ENCODE measurements at regions not wholly inside any gene's neighbourhood (a gene's known extent, or its start where the extent isn't known, plus 50 kb on each side); places are given as distances from the start of the nearest gene placed in this dataset.
"Not testable (repeated sequence)": the region's sequence is repeated elsewhere in the genome, so short reads cannot be mapped to it uniquely, and the experiment has no call there.

- no peak for DNase-seq (ENCODE audit: low read depth)
Measured at GRCh38 chr15:92705764-92706163, 50.2 kb upstream of the FAM174B start.

GRCh38 chr15:92706201-92706600, 50.6 kb upstream of the FAM174B start:
- DNase-seq (ENCODE audit: low read depth) = no peak

- DNase-seq (ENCODE audit: low read depth) = no peak
Measured at GRCh38 chr15:92707880-92708551, 52.4 kb upstream of the FAM174B start.

DNA sequence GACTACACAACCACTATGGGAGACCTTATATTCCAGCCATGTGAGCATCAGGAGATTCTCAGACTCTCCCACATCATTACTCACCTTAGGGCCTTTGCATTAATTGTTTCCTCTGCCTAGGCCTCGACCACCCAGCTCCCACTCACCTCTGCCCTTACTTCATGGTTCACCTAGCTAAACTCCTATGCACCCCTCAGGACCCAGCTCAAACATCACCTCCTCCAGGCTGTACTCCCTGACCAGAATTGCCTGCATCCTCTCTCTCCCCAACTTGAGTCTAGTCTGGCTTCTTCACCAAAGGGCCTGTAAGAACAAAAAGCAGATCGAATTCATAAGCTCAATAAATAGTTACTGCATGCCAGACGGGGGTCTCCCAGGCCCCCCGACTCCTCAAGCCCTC, 53.1 kb upstream of the FAM174B start:
- DNase-seq (ENCODE audit: low read depth) = no peak

GRCh38 chr15:92709110-92709790, 53.7 kb upstream of the FAM174B start:
- no peak for DNase-seq (ENCODE audit: low read depth)

GRCh38 chr15:92711457-92711831, 55.9 kb upstream of the FAM174B start:
- DNase-seq (ENCODE audit: low read depth) = no peak

GRCh38 chr15:92714077-92714476, 58.5 kb upstream of the FAM174B start:
- peak; percentile 26 for DNase-seq (ENCODE audit: low read depth)

- peak; percentile 60 for DNase-seq (ENCODE audit: low read depth)
Measured at GRCh38 chr15:92714477-92715401, 59.2 kb upstream of the FAM174B start.

DNA sequence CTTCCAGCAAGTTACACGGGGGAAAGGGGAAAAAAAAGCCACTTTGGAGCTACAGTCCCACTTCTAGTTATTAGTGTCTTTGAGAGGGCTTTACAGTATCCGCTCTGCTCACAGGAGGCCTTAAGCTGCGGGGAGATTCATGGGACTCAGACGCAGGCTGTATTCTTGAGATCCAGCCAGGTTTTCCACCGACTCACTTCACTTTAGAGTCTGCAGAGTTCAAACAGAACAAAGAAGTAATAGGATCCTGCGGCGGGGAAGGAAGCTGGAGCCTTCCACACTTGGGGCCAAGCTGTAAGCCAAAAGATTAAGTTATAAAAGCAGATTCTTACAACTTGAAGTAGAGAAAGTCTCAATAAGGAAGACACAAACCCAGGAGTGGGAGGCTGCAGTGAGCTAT, 60.2 kb upstream of the FAM174B start:
- DNase-seq (ENCODE audit: low read depth) = no peak

GRCh38 chr15:92719021-92719420, 63.4 kb upstream of the FAM174B start:
- no peak for DNase-seq (ENCODE audit: low read depth)

GRCh38 chr15:92724144-92724543, 68.6 kb upstream of the FAM174B start:
- no peak for DNase-seq (ENCODE audit: low read depth)

DNA sequence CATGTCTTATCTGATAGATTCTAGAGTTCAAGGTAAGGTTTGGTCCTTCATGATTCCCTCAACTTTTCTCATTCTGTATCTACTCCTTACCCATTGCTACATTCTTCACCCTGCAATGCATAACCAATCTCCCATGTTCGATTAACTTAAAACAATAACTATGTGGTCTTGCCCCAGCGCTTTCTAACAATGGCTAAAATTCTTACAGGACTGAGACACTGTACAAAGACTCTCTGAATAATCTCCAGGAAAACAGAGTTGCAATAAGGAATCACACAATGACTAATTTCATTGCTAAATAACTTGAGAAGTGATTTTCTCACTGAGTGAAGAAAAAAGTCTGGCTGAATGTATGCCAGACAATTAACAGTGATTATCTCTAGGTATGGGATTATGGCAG, 69.6 kb upstream of the FAM174B start:
- DNase-seq (ENCODE audit: low read depth) = no peak

DNA sequence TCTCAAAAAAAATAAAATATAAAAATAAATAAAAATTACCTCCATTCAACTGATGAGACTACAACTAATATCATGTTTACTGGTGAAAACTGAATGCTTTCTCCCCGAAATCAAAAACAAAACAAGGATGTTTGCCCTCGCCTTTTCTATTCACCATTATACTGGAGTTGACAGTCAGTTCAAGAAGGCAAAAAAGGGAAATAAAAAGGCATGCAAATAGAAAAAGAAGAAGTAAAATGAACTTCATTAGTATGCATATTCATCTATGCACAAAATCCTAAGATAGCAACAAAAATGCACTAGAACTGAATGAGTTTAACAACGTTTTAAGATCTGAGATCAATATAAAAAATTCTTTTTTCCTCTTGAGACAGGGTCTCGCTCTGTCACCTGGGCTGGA, 72.7 kb upstream of the FAM174B start:
- no peak for DNase-seq (ENCODE audit: low read depth)

- no peak for DNase-seq (ENCODE audit: low read depth)
Measured at GRCh38 chr15:92733090-92733933, 77.7 kb upstream of the FAM174B start.

GRCh38 chr15:92733934-92734521, 78.5 kb upstream of the FAM174B start:
- peak; percentile 57 for DNase-seq (ENCODE audit: low read depth)

GRCh38 chr15:92739246-92739645, 83.7 kb upstream of the FAM174B start:
- DNase-seq (ENCODE audit: low read depth) = not testable (repeated sequence)

GRCh38 chr15:92745845-92746271, 90.3 kb upstream of the FAM174B start:
- DNase-seq (ENCODE audit: low read depth) = no peak

DNA sequence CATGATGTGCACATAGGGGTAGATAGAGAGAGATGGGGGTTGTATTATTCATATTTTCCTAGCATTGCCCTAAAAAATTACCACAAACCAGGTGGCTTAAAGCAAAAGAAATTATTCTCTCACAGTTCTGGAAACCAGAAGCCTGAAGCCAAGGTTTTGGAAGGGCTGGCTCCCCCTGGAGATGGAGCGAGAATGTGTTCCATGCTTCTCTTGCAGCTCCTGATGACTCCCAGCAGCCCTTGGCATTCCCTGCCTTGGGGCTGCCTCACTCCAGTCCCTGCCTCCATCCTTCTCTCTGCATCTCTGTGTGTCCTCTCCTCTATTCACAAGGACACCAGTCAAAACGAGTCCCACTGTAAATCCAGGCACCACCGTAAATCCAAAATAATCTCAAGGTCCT, 91.5 kb upstream of the FAM174B start:
- DNase-seq (ENCODE audit: low read depth) = no peak

- no peak for DNase-seq (ENCODE audit: low read depth)
Measured at GRCh38 chr15:92749216-92749615, 93.6 kb upstream of the FAM174B start.

DNA sequence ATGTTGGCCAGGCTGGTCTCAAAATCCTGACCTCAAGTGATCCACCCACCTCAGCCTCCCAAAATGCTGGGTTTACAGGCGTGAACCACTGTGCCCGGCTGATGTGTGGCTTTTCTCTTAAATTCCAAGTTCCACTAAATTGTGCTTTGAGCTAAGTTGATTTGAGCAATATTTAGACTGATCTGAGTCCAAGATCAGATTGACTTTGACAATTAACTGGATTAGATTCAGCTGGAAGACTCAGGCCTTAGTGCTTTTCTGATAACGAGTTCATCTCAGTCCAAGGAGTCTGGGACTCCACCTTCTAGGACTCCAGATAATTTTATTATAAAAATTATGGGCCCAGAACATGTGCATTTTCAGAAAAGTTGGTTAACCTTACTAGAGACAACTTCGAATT, 94.4 kb upstream of the FAM174B start:
- DNase-seq (ENCODE audit: low read depth) = no peak

DNA sequence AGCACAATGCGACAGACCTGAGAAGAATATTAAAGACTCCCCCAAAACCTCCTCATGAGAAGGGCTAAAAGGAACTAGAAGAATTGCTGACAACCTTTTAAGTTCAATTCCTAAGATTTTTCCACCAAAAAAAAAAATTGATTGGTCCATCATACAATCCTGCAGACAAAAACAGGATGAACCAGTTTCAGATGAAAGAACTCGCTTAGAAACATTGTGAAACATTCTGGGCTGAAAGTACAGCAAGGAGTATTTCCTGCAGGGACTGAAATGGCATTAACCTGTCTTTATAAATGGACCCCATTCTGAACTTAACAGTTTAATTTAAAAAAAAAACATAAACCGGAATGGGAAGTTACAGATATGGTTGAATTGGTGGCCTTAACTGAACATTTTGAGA, 96.0 kb upstream of the FAM174B start:
- DNase-seq (ENCODE audit: low read depth) = no peak

- no peak for DNase-seq (ENCODE audit: low read depth)
Measured at GRCh38 chr15:92753591-92753990, 98.0 kb upstream of the FAM174B start.

Data from amniotic epithelial cell (primary cell).